ENCODE measurements at regions not wholly inside any gene's neighbourhood (a gene's known extent, or its start where the extent isn't known, plus 50 kb on each side); places are given as distances from the start of the nearest gene placed in this dataset.

- Mint-ChIP-seq H3K27me3 (ENCODE audit: low read depth, unreplicated experiment) (no peaks in the 10 kb centered on the region), H3K4me3 (ENCODE audit: unreplicated experiment) (no peak overlapping the region), H3K36me3 (ENCODE audit: low read depth, unreplicated experiment) (no peaks in the 10 kb centered on the region), H3K9me3 (ENCODE audit: unreplicated experiment) (peaks cover 3% of the 10 kb centered on the region), H3K27ac (ENCODE audit: unreplicated experiment) (no peak overlapping the region), H3K4me1 (ENCODE audit: low read depth, unreplicated experiment) (no peaks in the 10 kb centered on the region)
- no peaks in the 10 kb centered on the region for H3K27me3 ChIP-seq (ENCODE audit: insufficient read depth, low read length)
- no peaks in the 10 kb centered on the region for H3K79me2 ChIP-seq (ENCODE audit: insufficient read depth, low read length)
- FAIRE-seq (no peak), DNase-seq (ENCODE audit: low read depth) (no peak)
- no peaks in the 10 kb centered on the region for H3K4me1 ChIP-seq (ENCODE audit: insufficient read depth, low read length)
- no peaks in the 10 kb centered on the region for H3K9me3 ChIP-seq (ENCODE audit: insufficient read depth, low read depth, low read length)
- no peak overlapping the region for H3K4me2 ChIP-seq (ENCODE audit: low read length)
- H2AFZ ChIP-seq (ENCODE audit: low read depth, low read length): no peak overlapping the region
- TF ChIP-seq CTCF (IDR thresholded peaks at IDR 0.05; ENCODE audit: insufficient read depth, low read depth, low read length) (no peak), EZH2 (IDR thresholded peaks at IDR 0.05; ENCODE audit: insufficient read depth, low read length) (no peak)
- H3K4me3 ChIP-seq (ENCODE audit: insufficient read depth, low read depth, low read length): no peak overlapping the region
- no peak overlapping the region for H3K27ac ChIP-seq (ENCODE audit: low read depth, low read length)
- H3K9ac ChIP-seq (ENCODE audit: low read length): no peak overlapping the region
- H3K36me3 ChIP-seq (ENCODE audit: insufficient read depth, low read length): no peaks in the 10 kb centered on the region
- H4K20me1 ChIP-seq (ENCODE audit: insufficient read depth, low read length): no peaks in the 10 kb centered on the region
Observed at GRCh38 chr4:66964467-66964866, 580.8 kb downstream of the CENPC start.

GRCh38 chr4:66963084-66963483, 582.2 kb downstream of the CENPC start:
- Histone ChIP-seq H3K4me1 (ENCODE audit: insufficient read depth, low read length) (no peaks in the 10 kb centered on the region), H3K9me3 (ENCODE audit: insufficient read depth, low read depth, low read length) (no peaks in the 10 kb centered on the region), H3K36me3 (ENCODE audit: insufficient read depth, low read length) (no peaks in the 10 kb centered on the region), H4K20me1 (ENCODE audit: insufficient read depth, low read length) (no peaks in the 10 kb centered on the region), H3K9ac (ENCODE audit: low read length) (no peak overlapping the region), H3K27ac (ENCODE audit: low read depth, low read length) (no peak overlapping the region), H3K4me2 (ENCODE audit: low read length) (no peak overlapping the region), H3K4me3 (ENCODE audit: insufficient read depth, low read depth, low read length) (no peak overlapping the region), H3K79me2 (ENCODE audit: insufficient read depth, low read length) (no peaks in the 10 kb centered on the region), H2AFZ (ENCODE audit: low read depth, low read length) (no peak overlapping the region), H3K27me3 (ENCODE audit: insufficient read depth, low read length) (no peaks in the 10 kb centered on the region)
- peaks cover 3% of the 10 kb centered on the region for H3K9me3 Mint-ChIP-seq (ENCODE audit: unreplicated experiment)
- no peaks in the 10 kb centered on the region for H3K36me3 Mint-ChIP-seq (ENCODE audit: low read depth, unreplicated experiment)
- H3K4me1 Mint-ChIP-seq (ENCODE audit: low read depth, unreplicated experiment): no peaks in the 10 kb centered on the region
- no peak overlapping the region for H3K27ac Mint-ChIP-seq (ENCODE audit: unreplicated experiment)
- H3K4me3 Mint-ChIP-seq (ENCODE audit: unreplicated experiment): no peak overlapping the region
- no peak for TF ChIP-seq CTCF (IDR thresholded peaks at IDR 0.05; ENCODE audit: insufficient read depth, low read depth, low read length)
- TF ChIP-seq EZH2 (IDR thresholded peaks at IDR 0.05; ENCODE audit: insufficient read depth, low read length): no peak
- DNase-seq (ENCODE audit: low read depth): no peak
- no peaks in the 10 kb centered on the region for H3K27me3 Mint-ChIP-seq (ENCODE audit: low read depth, unreplicated experiment)
- FAIRE-seq: no peak

- H3K27ac Mint-ChIP-seq (ENCODE audit: unreplicated experiment): no peak overlapping the region
- no peaks in the 10 kb centered on the region for H3K36me3 Mint-ChIP-seq (ENCODE audit: low read depth, unreplicated experiment)
- H3K27me3 ChIP-seq (ENCODE audit: insufficient read depth, low read length): no peaks in the 10 kb centered on the region
- H3K27ac ChIP-seq (ENCODE audit: low read depth, low read length): no peak overlapping the region
- FAIRE-seq (no peak), DNase-seq (ENCODE audit: low read depth) (no peak)
- TF ChIP-seq EZH2 (IDR thresholded peaks at IDR 0.05; ENCODE audit: insufficient read depth, low read length) (no peak), CTCF (IDR thresholded peaks at IDR 0.05; ENCODE audit: insufficient read depth, low read depth, low read length) (no peak)
- no peak overlapping the region for H3K4me3 ChIP-seq (ENCODE audit: insufficient read depth, low read depth, low read length)
- H3K9ac ChIP-seq (ENCODE audit: low read length): no peak overlapping the region
- H3K27me3 Mint-ChIP-seq (ENCODE audit: low read depth, unreplicated experiment): no peaks in the 10 kb centered on the region
- no peaks in the 10 kb centered on the region for H3K4me1 Mint-ChIP-seq (ENCODE audit: low read depth, unreplicated experiment)
- no peaks in the 10 kb centered on the region for H3K9me3 ChIP-seq (ENCODE audit: insufficient read depth, low read depth, low read length)
- no peaks in the 10 kb centered on the region for H3K4me1 ChIP-seq (ENCODE audit: insufficient read depth, low read length)
- no peaks in the 10 kb centered on the region for H4K20me1 ChIP-seq (ENCODE audit: insufficient read depth, low read length)
- H3K4me3 Mint-ChIP-seq (ENCODE audit: unreplicated experiment): no peak overlapping the region
- H3K36me3 ChIP-seq (ENCODE audit: insufficient read depth, low read length): no peaks in the 10 kb centered on the region
- no peaks in the 10 kb centered on the region for H3K79me2 ChIP-seq (ENCODE audit: insufficient read depth, low read length)
- no peak overlapping the region for H3K4me2 ChIP-seq (ENCODE audit: low read length)
- no peaks in the 10 kb centered on the region for H3K9me3 Mint-ChIP-seq (ENCODE audit: unreplicated experiment)
- H2AFZ ChIP-seq (ENCODE audit: low read depth, low read length): no peak overlapping the region
Observed at GRCh38 chr4:66959207-66959606, 586.1 kb downstream of the CENPC start.

All from astrocyte (in vitro differentiated cells and primary cell).